Retinal pigment epithelial cell (primary cell): ENCODE measurements at regions not wholly inside any gene's neighbourhood (a gene's known extent, or its start where the extent isn't known, plus 50 kb on each side); places are given as distances from the start of the nearest gene placed in this dataset.

ENCODE experiments used
- DNase-seq: peaks from one replicate; pipeline ENCODE4 v3.0.0-alpha.2; 2010; ENCODE audit warnings: low read depth
- H3K4me3 ChIP-seq: 2 replicates; pipeline ENCODE4 v1.5.1; 2011; ENCODE audit warnings: mild to moderate bottlenecking, low read length, control low read depth, moderate library complexity
- TF ChIP-seq, protein P1 (sequence below): conservative IDR thresholded peaks from 2 replicates; pipeline ENCODE4 v1.5.1; 2011; ENCODE audit warnings: low read depth, low read length, control low read depth, inconsistent platforms

DNA sequence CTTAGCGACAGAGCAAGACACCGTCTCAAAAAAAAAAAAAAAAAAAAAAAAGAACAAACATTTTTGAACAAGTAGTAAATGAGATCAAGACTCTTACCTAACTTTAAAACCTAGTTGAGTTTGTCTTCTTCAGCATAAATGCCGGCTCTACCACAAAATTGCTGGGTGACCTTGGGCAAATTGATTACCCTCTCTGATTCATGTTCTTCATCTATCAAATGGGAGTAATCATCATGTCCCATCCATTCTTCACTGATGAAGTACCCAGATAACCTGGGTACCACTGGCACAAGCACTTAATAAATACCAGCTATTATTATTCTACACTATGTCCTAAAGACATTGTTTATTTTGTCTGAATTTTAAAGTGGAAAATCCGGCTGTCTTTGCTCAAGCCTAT lies 96.3 kb downstream of the ATPSCKMT start:
- no peak overlapping the region for H3K4me3 ChIP-seq
- no peak for DNase-seq
- TF ChIP-seq, protein P1, sequence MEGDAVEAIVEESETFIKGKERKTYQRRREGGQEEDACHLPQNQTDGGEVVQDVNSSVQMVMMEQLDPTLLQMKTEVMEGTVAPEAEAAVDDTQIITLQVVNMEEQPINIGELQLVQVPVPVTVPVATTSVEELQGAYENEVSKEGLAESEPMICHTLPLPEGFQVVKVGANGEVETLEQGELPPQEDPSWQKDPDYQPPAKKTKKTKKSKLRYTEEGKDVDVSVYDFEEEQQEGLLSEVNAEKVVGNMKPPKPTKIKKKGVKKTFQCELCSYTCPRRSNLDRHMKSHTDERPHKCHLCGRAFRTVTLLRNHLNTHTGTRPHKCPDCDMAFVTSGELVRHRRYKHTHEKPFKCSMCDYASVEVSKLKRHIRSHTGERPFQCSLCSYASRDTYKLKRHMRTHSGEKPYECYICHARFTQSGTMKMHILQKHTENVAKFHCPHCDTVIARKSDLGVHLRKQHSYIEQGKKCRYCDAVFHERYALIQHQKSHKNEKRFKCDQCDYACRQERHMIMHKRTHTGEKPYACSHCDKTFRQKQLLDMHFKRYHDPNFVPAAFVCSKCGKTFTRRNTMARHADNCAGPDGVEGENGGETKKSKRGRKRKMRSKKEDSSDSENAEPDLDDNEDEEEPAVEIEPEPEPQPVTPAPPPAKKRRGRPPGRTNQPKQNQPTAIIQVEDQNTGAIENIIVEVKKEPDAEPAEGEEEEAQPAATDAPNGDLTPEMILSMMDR = no peak

- DNase-seq = no peak
- H3K4me3 ChIP-seq = no peak overlapping the region
- TF ChIP-seq, protein P1 = no peak
Observed at GRCh38 chr5:10151656-10152055, 98.0 kb downstream of the ATPSCKMT start.

- no peak for DNase-seq
- H3K4me3 ChIP-seq = no peak overlapping the region
- TF ChIP-seq, protein P1 = no peak
Observed at GRCh38 chr5:10149911-10150310, 99.8 kb downstream of the ATPSCKMT start.

- TF ChIP-seq, protein P1 = peak; percentile 46
- H3K4me3 ChIP-seq = no peak overlapping the region
- DNase-seq = peak; percentile 8
Observed at GRCh38 chr5:10145923-10146401, 103.7 kb downstream of the ATPSCKMT start.

GRCh38 chr5:10144040-10144439 lies 105.6 kb downstream of the ATPSCKMT start:
- H3K4me3 ChIP-seq = no peak overlapping the region
- TF ChIP-seq, protein P1 = no peak
- DNase-seq = no peak

DNA sequence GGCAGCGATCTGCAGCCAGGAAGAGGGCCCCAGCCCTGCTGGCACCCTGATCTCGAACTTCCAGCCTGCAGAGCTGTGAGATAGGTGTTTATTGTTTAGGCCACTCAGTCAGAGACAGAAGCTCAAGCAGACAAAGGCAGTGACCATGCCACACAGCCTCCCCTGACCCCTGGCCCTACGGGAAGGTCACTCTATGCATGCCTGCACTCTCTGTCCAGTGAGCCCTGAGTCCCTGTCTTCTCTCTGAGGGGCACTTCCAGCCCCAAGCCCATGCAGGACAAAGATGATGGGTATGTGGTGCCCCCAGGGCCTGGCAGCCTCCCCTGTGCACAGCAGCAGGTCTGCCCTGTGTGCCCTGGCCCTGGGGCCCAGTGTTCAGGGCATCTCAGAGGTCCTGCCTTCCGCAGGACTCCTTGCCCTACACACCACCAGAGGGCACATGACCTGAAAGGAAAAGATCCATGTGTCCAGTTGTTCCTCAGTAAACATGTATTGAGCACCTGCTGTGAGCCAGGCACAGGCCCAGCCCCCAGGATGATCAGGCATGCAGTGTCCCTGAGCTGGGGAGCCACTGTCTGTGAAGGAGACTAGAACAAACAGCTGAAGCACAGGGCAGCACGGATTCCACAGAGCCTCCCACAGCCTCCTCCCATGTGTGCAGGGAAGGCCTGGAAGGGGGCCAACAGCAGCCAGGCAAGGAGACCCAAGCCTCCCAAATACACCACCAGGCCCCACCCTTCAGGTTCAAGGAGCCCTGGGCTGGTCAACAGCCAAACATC lies 109.3 kb downstream of the ATPSCKMT start:
- H3K4me3 ChIP-seq = no peak overlapping the region
- TF ChIP-seq, protein P1 = peak; percentile 37
- no peak for DNase-seq
